OCI-LY1 (cell line): ENCODE measurements at regions not wholly inside any gene's neighbourhood (a gene's known extent, or its start where the extent isn't known, plus 50 kb on each side); places are given as distances from the start of the nearest gene placed in this dataset.

Experiments
- H2AFZ ChIP-seq: fragments of 200-600 bp; sonication (generic), shearing (Covaris generic); 2 replicates; pipeline ENCODE4 v1.6.0; 2014; ENCODE audit warnings: antibody characterized with exemption, mild to moderate bottlenecking, low read length
- H3F3A ChIP-seq: fragments of 200-600 bp; sonication (generic), shearing (Covaris generic); 2 replicates; pipeline ENCODE4 v1.6.0; 2014; ENCODE audit warnings: mild to moderate bottlenecking, antibody characterized with exemption, low read length, moderate library complexity; ENCODE audit not compliant: insufficient read depth
- H3K27ac ChIP-seq: fragments of 200-600 bp; sonication (generic); 2 replicates; pipeline ENCODE4 v1.5.1; 2014; ENCODE audit warnings: low read length, mixed run types, mild to moderate bottlenecking, low read depth; ENCODE audit not compliant: poor library complexity, severe bottlenecking
- H3K27me3 ChIP-seq: fragments of 200-600 bp; sonication (generic); 2 replicates; pipeline ENCODE4 v1.6.0; 2014; ENCODE audit warnings: antibody characterized with exemption, mild to moderate bottlenecking, low read length, moderate library complexity; ENCODE audit not compliant: insufficient read depth
- H3K36me3 ChIP-seq: fragments of 200-600 bp; sonication (generic); 2 replicates; pipeline ENCODE4 v1.6.1; 2014; ENCODE audit warnings: mild to moderate bottlenecking, antibody characterized with exemption, low read length, moderate library complexity, mixed read lengths; ENCODE audit not compliant: insufficient read depth
- H3K4me1 ChIP-seq: fragments of 200-600 bp; sonication (generic); 2 replicates; pipeline ENCODE4 v1.5.1; 2014; ENCODE audit warnings: mild to moderate bottlenecking, low read length, moderate library complexity; ENCODE audit not compliant: insufficient read depth, severe bottlenecking
- H3K4me2 ChIP-seq: fragments of 200-600 bp; sonication (generic), shearing (Covaris generic); 2 replicates; pipeline ENCODE4 v1.6.1; 2014; ENCODE audit warnings: low read length
- H3K4me3 ChIP-seq: fragments of 200-600 bp; sonication (generic); 2 replicates; pipeline ENCODE4 v1.5.1; 2014; ENCODE audit warnings: low read length, low read depth, mild to moderate bottlenecking, mixed read lengths; ENCODE audit not compliant: poor library complexity, severe bottlenecking
- H3K79me2 ChIP-seq: fragments of 200-600 bp; shearing (Covaris generic); 2 replicates; pipeline ENCODE4 v1.6.1; 2016; ENCODE audit warnings: mixed run types, low read length, mixed read lengths; ENCODE audit not compliant: insufficient read depth
- H3K9ac ChIP-seq: fragments of 200-600 bp; sonication (generic), shearing (Covaris generic); 2 replicates; pipeline ENCODE4 v1.6.1; 2014; ENCODE audit warnings: mild to moderate bottlenecking, low read length, mixed read lengths
- H3K9me2 ChIP-seq: fragments of 200-600 bp; sonication (generic), shearing (Covaris generic); 2 replicates; pipeline ENCODE4 v1.6.1; 2014; ENCODE audit warnings: low read depth, mild to moderate bottlenecking, low read length, mixed read lengths
- H3K9me3 ChIP-seq: fragments of 200-600 bp; shearing (Covaris generic); 2 replicates; pipeline ENCODE4 v1.6.1; 2014; ENCODE audit warnings: low read length, mixed read lengths
- H4K20me1 ChIP-seq: fragments of 200-600 bp; sonication (generic), shearing (Covaris generic); 2 replicates; pipeline ENCODE4 v1.6.0; 2016; ENCODE audit warnings: mild to moderate bottlenecking, low read length; ENCODE audit not compliant: insufficient read depth
- EZH2 ChIP-seq: fragments of 200-600 bp; sonication (generic), shearing (Covaris generic); IDR thresholded peaks from 2 replicates; pipeline ENCODE4 v1.8.0; 2017; ENCODE audit warnings: borderline replicate concordance, mixed run types, mild to moderate bottlenecking, antibody characterized with exemption, low read length, moderate library complexity, mixed read lengths
- TF ChIP-seq, protein P1 (sequence below): fragments of 200-600 bp; sonication (generic), shearing (Covaris generic); IDR thresholded peaks from 2 replicates; pipeline ENCODE4 v1.5.1; 2017; ENCODE audit warnings: mild to moderate bottlenecking, antibody characterized with exemption, low read length, moderate library complexity, mixed read lengths

DNA sequence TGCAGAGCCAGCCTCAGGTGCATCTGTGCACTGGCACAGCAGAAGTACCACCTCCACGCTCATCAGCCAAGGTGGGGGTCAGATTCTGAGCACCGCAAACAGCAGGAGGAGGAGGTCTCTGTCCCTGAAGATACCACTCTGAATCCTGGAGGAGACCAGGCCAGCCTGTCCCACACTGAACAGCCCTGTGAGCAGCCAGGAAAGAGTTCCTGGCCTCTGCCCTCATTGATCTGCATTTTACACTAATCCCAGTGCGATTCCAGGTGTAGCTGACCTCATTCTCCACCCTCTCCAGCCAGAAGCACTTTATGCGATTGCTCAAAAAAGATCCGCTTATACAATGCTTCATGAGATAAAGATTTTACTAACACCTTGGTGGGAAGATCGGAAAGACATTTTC, 99.1 kb upstream of the CACUL1 start:
- H3K9me3 ChIP-seq, result no peaks in the 10 kb centered on the region
- H3K27me3 ChIP-seq, result no peaks in the 10 kb centered on the region
- no peak overlapping the region for H3K9ac ChIP-seq
- no peaks in the 10 kb centered on the region for H3F3A ChIP-seq
- H3K4me1 ChIP-seq, result no peaks in the 10 kb centered on the region
- no peaks in the 10 kb centered on the region for H4K20me1 ChIP-seq
- no peaks in the 10 kb centered on the region for H3K79me2 ChIP-seq
- H3K4me2 ChIP-seq, result no peak overlapping the region
- H3K4me3 ChIP-seq, result no peak overlapping the region
- no peak overlapping the region for H2AFZ ChIP-seq
- no peak overlapping the region for H3K27ac ChIP-seq
- TF ChIP-seq, protein P1, sequence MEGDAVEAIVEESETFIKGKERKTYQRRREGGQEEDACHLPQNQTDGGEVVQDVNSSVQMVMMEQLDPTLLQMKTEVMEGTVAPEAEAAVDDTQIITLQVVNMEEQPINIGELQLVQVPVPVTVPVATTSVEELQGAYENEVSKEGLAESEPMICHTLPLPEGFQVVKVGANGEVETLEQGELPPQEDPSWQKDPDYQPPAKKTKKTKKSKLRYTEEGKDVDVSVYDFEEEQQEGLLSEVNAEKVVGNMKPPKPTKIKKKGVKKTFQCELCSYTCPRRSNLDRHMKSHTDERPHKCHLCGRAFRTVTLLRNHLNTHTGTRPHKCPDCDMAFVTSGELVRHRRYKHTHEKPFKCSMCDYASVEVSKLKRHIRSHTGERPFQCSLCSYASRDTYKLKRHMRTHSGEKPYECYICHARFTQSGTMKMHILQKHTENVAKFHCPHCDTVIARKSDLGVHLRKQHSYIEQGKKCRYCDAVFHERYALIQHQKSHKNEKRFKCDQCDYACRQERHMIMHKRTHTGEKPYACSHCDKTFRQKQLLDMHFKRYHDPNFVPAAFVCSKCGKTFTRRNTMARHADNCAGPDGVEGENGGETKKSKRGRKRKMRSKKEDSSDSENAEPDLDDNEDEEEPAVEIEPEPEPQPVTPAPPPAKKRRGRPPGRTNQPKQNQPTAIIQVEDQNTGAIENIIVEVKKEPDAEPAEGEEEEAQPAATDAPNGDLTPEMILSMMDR, result no peak
- no peak for TF ChIP-seq EZH2
- H3K9me2 ChIP-seq, result no peaks in the 10 kb centered on the region
- H3K36me3 ChIP-seq, result no peaks in the 10 kb centered on the region

DNA sequence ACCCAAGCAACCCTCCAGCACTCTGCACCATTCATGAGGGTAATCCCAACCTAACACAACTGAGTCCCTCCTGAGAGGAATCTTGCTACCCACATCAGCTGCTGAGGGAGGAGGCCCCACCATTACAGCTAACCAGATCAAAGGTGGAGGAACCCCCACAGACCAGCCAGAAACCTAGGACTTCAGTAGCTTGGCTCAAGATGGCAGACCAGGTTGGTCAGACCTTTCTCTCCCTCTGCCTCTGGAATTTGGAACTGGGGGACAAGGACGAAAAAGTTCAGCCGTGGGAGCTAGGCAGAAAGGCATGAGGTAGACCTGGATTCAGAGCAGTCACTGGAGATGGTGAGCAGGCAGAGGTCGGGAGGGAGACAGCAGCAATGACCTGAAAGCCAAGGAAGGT, 101.3 kb upstream of the CACUL1 start:
- no peak overlapping the region for H3K9ac ChIP-seq
- H2AFZ ChIP-seq, result no peak overlapping the region
- no peaks in the 10 kb centered on the region for H4K20me1 ChIP-seq
- H3K4me1 ChIP-seq, result no peaks in the 10 kb centered on the region
- H3K27me3 ChIP-seq, result no peaks in the 10 kb centered on the region
- H3K4me2 ChIP-seq, result no peak overlapping the region
- TF ChIP-seq EZH2, result no peak
- TF ChIP-seq, protein P1, result no peak
- H3K36me3 ChIP-seq, result no peaks in the 10 kb centered on the region
- no peaks in the 10 kb centered on the region for H3K79me2 ChIP-seq
- H3K9me3 ChIP-seq, result no peaks in the 10 kb centered on the region
- H3K4me3 ChIP-seq, result no peak overlapping the region
- H3F3A ChIP-seq, result no peaks in the 10 kb centered on the region
- no peaks in the 10 kb centered on the region for H3K9me2 ChIP-seq
- no peak overlapping the region for H3K27ac ChIP-seq

DNA sequence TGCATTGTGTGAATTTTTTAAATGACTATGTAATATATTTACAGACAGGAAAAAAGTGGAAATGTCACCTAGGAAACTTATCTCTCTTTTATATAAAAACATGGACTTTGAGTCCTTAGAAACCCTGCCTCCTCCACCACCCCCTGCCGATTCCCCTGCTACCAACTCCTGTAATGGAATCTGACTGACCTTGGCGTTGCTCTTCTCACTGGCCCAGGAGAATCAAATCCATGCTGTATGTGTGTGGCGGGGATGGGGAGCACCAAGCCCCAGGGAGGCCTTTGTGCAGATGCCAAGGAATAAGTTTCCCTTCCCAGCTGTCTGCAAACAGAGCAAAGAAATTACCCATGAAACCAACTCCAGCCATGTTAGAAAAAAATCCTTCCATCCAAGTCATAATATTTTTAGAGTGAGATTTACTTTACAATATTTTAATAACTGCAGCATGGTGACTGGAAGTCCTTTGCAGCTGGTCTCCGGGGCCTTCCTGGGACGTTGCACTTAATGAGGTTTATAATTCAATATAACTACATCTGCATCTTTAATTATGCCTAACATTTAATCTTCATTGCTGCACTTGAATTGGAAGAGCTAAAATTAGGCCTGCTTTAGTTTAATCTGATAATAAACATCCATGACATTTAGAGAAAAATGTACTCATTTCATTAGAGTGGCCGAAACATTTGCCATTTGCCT, 111.4 kb upstream of the CACUL1 start:
- Histone ChIP-seq H3K4me2 (no peak overlapping the region), H3F3A (no peaks in the 10 kb centered on the region)
- no peak for TF ChIP-seq EZH2
- TF ChIP-seq, protein P1, result no peak

More for the DNA sequence above, 111.4 kb upstream of the CACUL1 start:
- no peak overlapping the region for H3K4me3 ChIP-seq
- H4K20me1 ChIP-seq, result no peaks in the 10 kb centered on the region
- H2AFZ ChIP-seq, result no peak overlapping the region
- H3K27me3 ChIP-seq, result no peaks in the 10 kb centered on the region
- no peaks in the 10 kb centered on the region for H3K79me2 ChIP-seq
- H3K27ac ChIP-seq, result no peak overlapping the region
- no peaks in the 10 kb centered on the region for H3K9me3 ChIP-seq
- H3K9me2 ChIP-seq, result no peaks in the 10 kb centered on the region
- H3K36me3 ChIP-seq, result no peaks in the 10 kb centered on the region
- H3K4me1 ChIP-seq, result no peaks in the 10 kb centered on the region
- H3K9ac ChIP-seq, result no peak overlapping the region
